GM23338 (cell line): ENCODE measurements at regions not wholly inside any gene's neighbourhood (a gene's known extent, or its start where the extent isn't known, plus 50 kb on each side); places are given as distances from the start of the nearest gene placed in this dataset.

Source experiments
- ATAC-seq: fragments of 200-7000 bp; cut with Tn5 transposase; 3 replicates; pipeline ENCODE4 v1.9.1; 2020
- DNase-seq: peaks from one replicate; pipeline ENCODE4 v3.0.0-alpha.2; 2015; ENCODE audit warnings: low spot score
- H2AFZ ChIP-seq: fragments of 200-600 bp; sonication (generic); 2 replicates; pipeline ENCODE4 v1.8.0; 2016; ENCODE audit warnings: antibody characterized with exemption, mild to moderate bottlenecking, moderate library complexity
- H3F3A ChIP-seq: fragments of 200-600 bp; sonication (generic); replicated peaks from 2 replicates; pipeline ENCODE4 v1.8.0; 2017; ENCODE audit warnings: antibody characterized with exemption, mixed run types, low read depth
- H3K27ac ChIP-seq: fragments of 200-600 bp; sonication (generic); 2 replicates; pipeline ENCODE4 v1.6.1; 2016; ENCODE audit warnings: low read depth
- H3K27me3 ChIP-seq: fragments of 200-600 bp; sonication (generic); 2 replicates; pipeline ENCODE4 v1.8.0; 2016; ENCODE audit warnings: mild to moderate bottlenecking, mixed run types, moderate library complexity; ENCODE audit not compliant: insufficient read depth
- H3K36me3 ChIP-seq: fragments of 200-600 bp; sonication (generic); 2 replicates; pipeline ENCODE4 v1.8.0; 2016; ENCODE audit warnings: mild to moderate bottlenecking; ENCODE audit not compliant: insufficient read depth
- H3K4me1 ChIP-seq: fragments of 200-600 bp; sonication (generic); 2 replicates; pipeline ENCODE4 v1.8.0; 2016; ENCODE audit warnings: mild to moderate bottlenecking, moderate library complexity; ENCODE audit not compliant: insufficient read depth
- H3K4me2 ChIP-seq: fragments of 200-600 bp; sonication (generic); 2 replicates; pipeline ENCODE4 v1.7.1; 2017; ENCODE audit warnings: mixed run types
- H3K4me3 ChIP-seq: fragments of 200-600 bp; sonication (generic); 2 replicates; pipeline ENCODE4 v1.6.1; 2016; ENCODE audit warnings: mixed run types
- H3K79me2 ChIP-seq: fragments of 200-600 bp; sonication (generic); replicated peaks from 2 replicates; pipeline ENCODE4 v1.8.0; 2017; ENCODE audit warnings: mild to moderate bottlenecking; ENCODE audit not compliant: insufficient read depth
- H3K9me2 ChIP-seq: fragments of 200-600 bp; sonication (generic); 2 replicates; pipeline ENCODE4 v1.8.0; 2017; ENCODE audit not compliant: insufficient read depth
- H4K20me1 ChIP-seq: fragments of 200-600 bp; sonication (generic); replicated peaks from 2 replicates; pipeline ENCODE4 v1.8.0; 2017; ENCODE audit warnings: mild to moderate bottlenecking; ENCODE audit not compliant: insufficient read depth
- H3K27ac Mint-ChIP-seq: 2 replicates; pipeline ENCODE4 v1.8.0; 2020; ENCODE audit warnings: inconsistent platforms, mild to moderate bottlenecking, moderate library complexity, mixed read lengths
- H3K27me3 Mint-ChIP-seq: 3 replicates; pipeline ENCODE4 v1.8.0; 2022; ENCODE audit warnings: low read depth, mild to moderate bottlenecking, moderate library complexity, mixed read lengths, inconsistent platforms; ENCODE audit not compliant: insufficient read depth, poor library complexity
- H3K36me3 Mint-ChIP-seq: 3 replicates; pipeline ENCODE4 v1.8.0; 2021; ENCODE audit warnings: low read depth, mild to moderate bottlenecking, inconsistent platforms, moderate library complexity, mixed read lengths
- H3K4me1 Mint-ChIP-seq: 3 replicates; pipeline ENCODE4 v1.8.0; 2020; ENCODE audit warnings: mild to moderate bottlenecking, inconsistent platforms, mixed read lengths
- H3K4me3 Mint-ChIP-seq: 3 replicates; pipeline ENCODE4 v1.8.0; 2021; ENCODE audit warnings: moderate library complexity, mild to moderate bottlenecking, inconsistent platforms, mixed read lengths
- H3K9me3 Mint-ChIP-seq: 3 replicates; pipeline ENCODE4 v1.8.0; 2020; ENCODE audit warnings: moderate library complexity, mild to moderate bottlenecking, inconsistent platforms, mixed read lengths
- CTCF ChIP-seq, 2 experiments: fragments of 200-600 bp in 1 of 2; sonication (generic) in 1 of 2; conservative IDR thresholded peaks; 2 replicates each; pipeline versions ENCODE4 v1.5.1 to v1.6.1; 2016 to 2017; ENCODE audit warnings: antibody characterized with exemption in 2 of 2, low read depth in 2 of 2, mild to moderate bottlenecking in 2 of 2, moderate library complexity in 1 of 2
- ETS1 ChIP-seq: IDR thresholded peaks from 2 replicates; pipeline ENCODE4 v1.6.1; 2016; ENCODE audit warnings: antibody characterized with exemption
- NANOG ChIP-seq: IDR thresholded peaks from 2 replicates; pipeline ENCODE4 v1.6.1; 2016; ENCODE audit warnings: antibody characterized with exemption, borderline replicate concordance
- ZNF462 ChIP-seq: fragments of 250-450 bp; sonication (Bioruptor Pico); IDR thresholded peaks from 2 replicates; pipeline ENCODE4 v1.5.0; 2020; ENCODE audit warnings: mild to moderate bottlenecking, moderate library complexity

GRCh38 chr10:71059943-71060342 lies 152.4 kb upstream of the UNC5B start (continued):
- TF ChIP-seq ZNF462 (CRISPR knock-in tag) (no peak), NANOG (no peak)

GRCh38 chr10:71060476-71061426 lies 151.6 kb upstream of the UNC5B start:
- ATAC-seq, result no peak
- H3K36me3 Mint-ChIP-seq, result no peaks in the 10 kb centered on the region
- DNase-seq, result no peak
- Histone ChIP-seq H3K27ac (no peak overlapping the region), H3K79me2 (no peaks in the 10 kb centered on the region), H3K27me3 (no peaks in the 10 kb centered on the region), H3K9me2 (no peaks in the 10 kb centered on the region), H2AFZ (no peak overlapping the region), H3K36me3 (no peaks in the 10 kb centered on the region), H3K4me2 (no peak overlapping the region), H3K4me1 (no peaks in the 10 kb centered on the region), H3F3A (no peaks in the 10 kb centered on the region), H4K20me1 (no peaks in the 10 kb centered on the region), H3K4me3 (no peak overlapping the region)
- H3K27me3 Mint-ChIP-seq, result peaks cover 14% of the 10 kb centered on the region
- H3K27ac Mint-ChIP-seq, result no peak overlapping the region
- H3K9me3 Mint-ChIP-seq, result no peaks in the 10 kb centered on the region
- H3K4me3 Mint-ChIP-seq, result no peak overlapping the region
- peaks cover 13% of the 10 kb centered on the region for H3K4me1 Mint-ChIP-seq
- TF ChIP-seq ETS1, result no peak
- no peak for TF ChIP-seq ZNF462 (CRISPR knock-in tag)
- TF ChIP-seq CTCF (conservative IDR thresholded peaks at IDR 0.05; ENCODE audit: low read depth in 2 of 2), result no peak
